ENCODE measurements at regions not wholly inside any gene's neighbourhood (a gene's known extent, or its start where the extent isn't known, plus 50 kb on each side); places are given as distances from the start of the nearest gene placed in this dataset.
A peak's percentile ranks its signal among the peaks of the same experiment; 100 is the strongest.

DNA sequence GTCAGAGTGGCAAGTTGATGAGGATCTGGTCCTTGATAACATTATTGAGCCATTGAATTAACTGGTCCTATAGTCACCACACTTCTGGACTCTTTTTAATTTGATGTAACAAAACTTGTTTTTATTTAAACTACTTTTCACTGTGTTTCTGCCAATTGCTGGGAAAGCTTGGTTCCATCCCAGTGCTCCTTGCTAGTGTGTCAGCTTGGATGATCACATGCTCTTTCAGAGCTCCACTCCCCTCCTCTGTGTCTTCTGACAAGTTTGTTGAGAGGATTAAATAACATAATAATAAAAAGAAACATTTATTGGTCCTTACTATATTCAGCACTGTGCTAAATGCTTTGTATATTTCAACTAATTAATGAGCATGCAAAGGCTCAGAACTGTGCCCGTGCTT lies 448.5 kb upstream of the B3GALT2 start:
- in situ Hi-C loops (cut with HindIII; ENCODE audit: low pct_unique_long_range_greater_than_20kb, low sequenced_read_pairs), result no loop called here
- DNase-seq (ENCODE audit: low read depth, low spot score), result no peak

DNA sequence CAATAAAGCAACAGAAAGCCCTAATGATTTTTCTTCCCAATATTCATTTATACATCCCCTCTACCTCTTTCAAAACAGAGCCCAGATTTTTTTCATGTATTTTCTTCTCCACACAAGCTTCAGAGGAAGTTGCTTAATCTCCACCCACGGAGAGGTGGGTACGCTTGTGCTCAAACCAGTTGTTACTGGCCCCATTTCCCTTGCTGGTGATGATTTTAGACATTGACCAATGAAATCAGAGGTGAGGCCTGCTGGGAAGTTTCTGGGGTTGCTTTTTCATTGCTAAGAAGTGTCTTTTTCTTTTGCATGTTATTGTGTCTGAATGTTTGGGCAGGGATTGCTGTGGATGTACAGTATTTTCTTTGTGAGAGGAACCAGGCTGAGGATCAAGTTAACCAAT lies 448.1 kb upstream of the B3GALT2 start:
- no peak for DNase-seq (ENCODE audit: low read depth, low spot score)

DNA sequence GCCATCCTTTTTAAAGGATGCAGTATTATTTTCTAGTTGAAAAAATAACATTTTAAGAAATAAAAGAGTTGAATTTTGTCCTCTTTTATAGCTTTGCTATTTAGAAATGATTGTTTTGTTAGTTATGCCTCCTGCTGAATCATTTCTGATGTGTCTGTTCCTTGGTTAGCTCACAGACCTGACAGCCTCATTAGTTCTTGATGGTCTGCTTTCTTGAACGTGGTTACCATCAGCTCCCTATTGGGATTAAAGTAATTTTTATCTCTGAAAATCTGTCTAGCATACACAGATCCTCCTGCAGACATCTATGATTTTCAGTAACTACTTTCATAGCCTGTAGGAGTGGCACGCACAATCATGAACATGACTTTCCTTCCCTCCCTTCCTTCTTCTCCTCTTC lies 447.6 kb upstream of the B3GALT2 start:
- in situ Hi-C loops (cut with HindIII; ENCODE audit: low pct_unique_long_range_greater_than_20kb, low sequenced_read_pairs), result no loop called here
- DNase-seq (ENCODE audit: low read depth, low spot score), result no peak

More for the DNA sequence above, 448.1 kb upstream of the B3GALT2 start:
- in situ Hi-C loops (cut with HindIII; ENCODE audit: low pct_unique_long_range_greater_than_20kb, low sequenced_read_pairs), result no loop called here

DNA sequence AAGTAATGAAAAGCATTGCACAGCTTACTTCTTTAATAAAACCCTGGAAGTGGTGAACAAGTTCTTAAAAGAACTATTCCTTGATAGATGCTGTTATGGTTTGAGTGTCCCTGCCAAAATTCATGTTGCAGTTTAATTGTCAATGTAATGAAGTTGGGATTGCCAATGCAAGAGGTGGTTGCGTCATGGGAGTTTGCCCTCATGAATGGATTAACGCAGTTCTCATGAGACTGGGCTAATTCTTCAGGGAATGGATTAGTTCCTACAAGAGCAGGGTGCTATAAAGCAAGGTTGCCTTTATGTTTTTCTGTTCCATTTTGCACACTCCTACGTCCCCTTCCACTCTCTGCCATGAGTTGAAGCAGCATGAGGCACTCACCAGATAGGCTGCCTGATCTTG lies 446.7 kb upstream of the B3GALT2 start:
- in situ Hi-C loops (cut with HindIII; ENCODE audit: low pct_unique_long_range_greater_than_20kb, low sequenced_read_pairs), result no loop called here
- DNase-seq (ENCODE audit: low read depth, low spot score), result no peak

DNA sequence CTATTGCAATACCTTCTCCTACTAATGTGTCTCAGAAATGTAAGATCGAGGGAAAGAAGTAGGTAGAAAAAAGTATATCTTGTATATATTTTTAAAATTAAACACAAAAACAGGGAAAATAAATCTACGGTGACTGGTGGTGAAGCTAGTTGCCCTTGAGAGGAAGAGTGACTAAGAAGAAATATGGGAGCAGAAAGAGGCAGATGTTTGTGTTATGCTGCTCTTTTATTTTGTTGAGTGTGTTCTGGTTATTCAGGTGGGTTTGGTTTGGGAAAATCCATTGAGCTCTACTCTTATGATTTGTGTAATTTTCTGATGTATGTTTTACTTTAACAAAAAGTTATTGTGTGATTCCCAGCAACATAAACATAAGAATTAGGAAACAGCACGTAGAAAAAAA lies 444.9 kb upstream of the B3GALT2 start:
- in situ Hi-C loops (cut with HindIII; ENCODE audit: low pct_unique_long_range_greater_than_20kb, low sequenced_read_pairs), result no loop called here
- DNase-seq (ENCODE audit: low read depth, low spot score), result no peak

DNA sequence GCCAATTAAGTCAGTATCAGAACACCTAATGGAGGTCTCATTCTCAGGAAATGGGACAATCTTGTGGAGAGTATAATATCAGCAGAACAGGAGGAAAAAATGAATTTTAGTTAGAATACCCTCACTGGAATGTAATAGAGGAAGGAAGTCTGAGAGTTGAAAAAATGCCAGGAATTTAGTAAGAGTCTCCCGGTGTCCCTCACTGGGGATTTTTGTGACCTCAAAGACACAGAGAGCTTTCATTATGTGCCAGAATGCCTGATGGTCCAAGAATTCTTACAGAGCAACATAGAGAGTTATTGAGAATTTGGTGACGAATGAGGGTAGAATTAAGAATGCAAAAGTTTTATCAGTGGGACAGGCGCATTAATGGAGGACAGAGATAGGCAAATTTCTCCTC lies 443.5 kb upstream of the B3GALT2 start:
- in situ Hi-C loops (cut with HindIII; ENCODE audit: low pct_unique_long_range_greater_than_20kb, low sequenced_read_pairs), result no loop called here
- DNase-seq (ENCODE audit: low read depth, low spot score), result peak; percentile 78

DNA sequence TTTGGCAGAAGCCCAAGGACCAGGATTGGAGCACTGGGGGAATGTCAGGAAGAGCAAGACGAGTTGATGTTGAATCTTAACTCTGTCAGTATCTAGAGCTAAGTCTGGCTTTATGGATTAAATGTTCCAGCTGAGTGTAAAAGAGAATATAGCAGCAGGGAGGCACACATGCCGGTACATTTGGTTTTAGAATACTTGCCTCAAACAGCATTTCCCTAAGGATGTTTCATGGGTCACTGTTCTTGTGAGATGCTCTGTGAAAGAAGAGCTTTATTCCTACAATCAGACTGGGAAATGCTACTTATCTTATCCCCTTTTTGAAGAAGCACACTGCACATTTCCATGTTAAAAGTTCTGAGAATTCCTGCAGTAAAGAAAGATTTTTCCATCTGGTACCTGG lies 440.3 kb upstream of the B3GALT2 start:
- no peak for DNase-seq (ENCODE audit: low read depth, low spot score)
- in situ Hi-C loops (cut with HindIII; ENCODE audit: low pct_unique_long_range_greater_than_20kb, low sequenced_read_pairs), result no loop called here

DNA sequence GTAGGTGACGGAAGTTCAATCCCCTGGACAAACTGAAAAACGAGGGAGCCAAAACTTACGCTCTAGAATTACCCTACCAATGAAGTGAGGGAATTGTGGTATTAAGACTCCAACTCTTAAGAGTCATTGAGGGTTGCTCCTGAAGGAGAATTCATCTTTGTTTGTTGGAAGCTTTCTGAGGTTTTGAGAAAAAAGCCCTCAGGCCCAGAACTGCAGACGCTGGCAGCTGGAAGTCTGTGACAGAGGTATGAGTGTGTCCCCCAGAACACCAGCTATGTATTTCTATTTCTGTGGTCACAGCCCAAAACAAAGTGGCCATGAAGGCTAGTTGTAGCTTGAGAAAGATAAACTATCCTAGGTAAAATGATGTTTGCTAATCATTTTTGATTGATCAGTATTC lies 438.8 kb upstream of the B3GALT2 start:
- in situ Hi-C loops (cut with HindIII; ENCODE audit: low pct_unique_long_range_greater_than_20kb, low sequenced_read_pairs), result no loop called here
- peak; percentile 60 for DNase-seq (ENCODE audit: low read depth, low spot score)

DNA sequence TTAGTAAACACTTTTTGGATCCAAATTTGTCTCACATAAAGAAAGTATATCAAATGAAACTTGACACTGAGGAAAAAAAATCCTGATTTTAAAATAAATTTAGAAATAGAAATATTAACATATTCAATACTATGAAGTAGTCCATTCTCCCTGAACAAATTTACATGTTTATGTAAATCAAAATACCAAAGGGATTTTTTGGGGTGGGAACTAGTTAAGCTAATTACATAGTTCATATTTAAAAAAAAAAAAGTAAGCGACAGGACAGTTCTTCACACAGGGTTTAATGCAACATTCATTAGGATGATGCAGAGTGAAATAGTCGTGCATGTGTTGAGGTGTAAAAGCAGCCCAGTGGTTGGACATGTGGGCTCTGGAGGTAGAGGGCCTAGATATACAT lies 433.5 kb upstream of the B3GALT2 start:
- in situ Hi-C loops (cut with HindIII; ENCODE audit: low pct_unique_long_range_greater_than_20kb, low sequenced_read_pairs), result no loop called here

DNA sequence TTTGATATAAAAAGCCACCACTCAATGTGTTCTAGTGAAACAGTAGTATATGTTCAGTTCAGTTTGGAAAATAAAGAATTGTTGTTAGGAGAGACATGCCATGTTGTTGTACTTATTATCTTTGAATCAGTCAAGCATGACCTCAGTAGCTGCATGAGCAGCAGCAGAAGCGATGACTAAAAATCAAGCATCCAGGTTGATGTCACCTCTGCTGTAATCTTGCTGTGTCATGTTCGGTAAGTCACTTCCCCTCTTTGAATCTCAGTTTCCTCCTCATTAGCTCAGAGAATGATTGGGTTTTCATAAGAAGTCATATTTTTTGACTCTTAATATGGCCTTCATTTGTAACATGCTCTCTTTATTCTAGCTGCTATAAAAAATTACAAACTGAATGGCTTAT lies 428.4 kb upstream of the B3GALT2 start:
- no peak for DNase-seq (ENCODE audit: low read depth, low spot score)
- in situ Hi-C loops (cut with HindIII; ENCODE audit: low pct_unique_long_range_greater_than_20kb, low sequenced_read_pairs), result no loop called here

More for the DNA sequence above, 433.5 kb upstream of the B3GALT2 start:
- DNase-seq (ENCODE audit: low read depth, low spot score), result no peak

DNA sequence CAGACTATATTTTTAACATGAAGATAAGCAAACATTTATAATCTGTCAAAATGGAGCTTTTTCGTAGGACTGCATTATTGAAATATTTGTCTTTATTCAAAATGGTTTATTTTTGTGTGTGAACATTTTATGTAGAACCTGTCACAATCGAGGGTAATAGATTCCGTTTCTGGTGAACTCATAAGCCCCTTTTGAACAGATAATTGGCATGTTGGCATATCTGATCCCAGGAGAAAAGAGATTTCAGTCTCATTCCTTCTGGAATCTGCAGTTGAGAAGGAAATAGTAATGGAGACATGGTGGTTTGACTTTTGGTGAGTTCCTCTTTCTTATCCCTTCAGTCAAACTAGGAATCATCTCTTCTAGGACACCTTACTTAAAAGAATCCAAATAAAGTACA lies 427.9 kb upstream of the B3GALT2 start:
- DNase-seq (ENCODE audit: low read depth, low spot score), result no peak
- in situ Hi-C loops (cut with HindIII; ENCODE audit: low pct_unique_long_range_greater_than_20kb, low sequenced_read_pairs), result no loop called here

DNA sequence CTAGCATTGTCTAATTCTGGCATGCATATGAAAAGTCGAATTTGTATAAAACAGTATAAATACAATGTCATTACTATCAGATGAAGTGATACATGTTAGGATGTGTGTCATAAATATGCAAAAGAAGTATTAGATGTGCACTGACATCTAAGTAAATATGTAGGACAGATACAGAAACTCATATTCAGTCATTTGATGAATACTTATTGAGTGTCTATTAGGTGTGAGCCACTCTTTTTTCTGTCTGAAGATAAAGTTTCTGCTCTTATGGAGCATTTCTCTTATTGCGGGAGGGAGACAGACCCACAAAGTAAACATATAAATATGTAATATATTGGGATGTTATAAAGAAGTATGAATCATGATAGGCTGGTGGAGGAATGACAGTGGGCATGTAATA lies 426.6 kb upstream of the B3GALT2 start:
- in situ Hi-C loops (cut with HindIII; ENCODE audit: low pct_unique_long_range_greater_than_20kb, low sequenced_read_pairs), result no loop called here

DNA sequence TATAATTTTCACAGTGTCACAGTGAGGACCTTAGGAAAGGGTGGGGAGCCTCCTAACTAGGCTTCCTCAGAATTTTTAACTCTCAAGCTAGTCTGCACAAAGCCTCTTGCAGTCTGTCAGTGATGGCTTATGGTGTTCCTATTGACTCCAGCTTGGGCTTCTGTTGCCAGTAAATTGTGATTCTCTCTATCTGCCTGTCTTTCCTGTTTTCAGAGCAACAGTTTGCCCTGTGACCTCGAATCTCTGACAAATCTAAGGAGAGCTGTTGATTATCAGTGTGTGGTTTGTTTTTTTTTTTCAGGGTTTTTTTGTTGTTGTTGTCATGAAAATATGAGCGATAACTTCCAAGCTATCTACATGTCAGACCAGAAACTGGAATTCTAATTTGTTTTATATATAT lies 423.2 kb upstream of the B3GALT2 start:
- in situ Hi-C loops (cut with HindIII; ENCODE audit: low pct_unique_long_range_greater_than_20kb, low sequenced_read_pairs), result no loop called here
- no peak for DNase-seq (ENCODE audit: low read depth, low spot score)

More for the DNA sequence above, 426.6 kb upstream of the B3GALT2 start:
- DNase-seq (ENCODE audit: low read depth, low spot score), result no peak

DNA sequence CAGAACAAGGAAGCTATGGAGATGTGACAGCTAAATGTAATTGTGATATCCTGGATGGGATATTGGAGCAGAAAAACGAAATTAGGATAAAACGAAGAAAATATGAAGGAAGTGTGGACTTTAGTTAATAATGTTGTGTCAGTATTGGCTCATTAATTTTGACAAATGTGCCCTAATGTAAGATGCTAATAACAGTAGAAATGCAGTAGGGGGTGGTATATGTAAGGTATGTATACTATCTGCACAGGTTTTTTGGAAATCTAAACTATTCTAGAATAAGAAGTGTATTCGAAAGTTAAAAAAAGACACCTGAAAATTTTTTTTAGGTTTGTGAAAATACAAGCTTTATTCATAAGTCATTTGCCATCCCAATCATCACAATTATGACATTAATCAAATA lies 421.4 kb upstream of the B3GALT2 start:
- in situ Hi-C loops (cut with HindIII; ENCODE audit: low pct_unique_long_range_greater_than_20kb, low sequenced_read_pairs), result no loop called here
- DNase-seq (ENCODE audit: low read depth, low spot score), result no peak

DNA sequence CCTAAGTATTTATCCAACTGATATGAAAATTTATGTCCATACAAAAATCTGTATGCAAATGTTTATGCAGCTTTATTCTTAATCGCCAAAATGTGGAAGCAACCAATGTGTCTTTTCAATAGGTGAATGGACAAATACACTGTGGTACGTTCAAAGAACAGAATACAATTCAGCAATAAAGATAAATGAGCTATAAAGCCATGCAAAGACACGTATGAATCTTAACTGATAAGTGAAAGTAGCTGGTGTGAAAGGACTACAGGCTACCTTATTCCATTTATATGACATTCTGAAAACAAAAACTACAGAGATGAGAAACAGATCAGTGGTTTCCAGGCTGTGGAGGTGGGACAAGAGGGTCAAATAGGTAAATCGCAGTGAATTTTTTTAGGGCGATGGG lies 419.6 kb upstream of the B3GALT2 start:
- no peak for DNase-seq (ENCODE audit: low read depth, low spot score)
- in situ Hi-C loops (cut with HindIII; ENCODE audit: low pct_unique_long_range_greater_than_20kb, low sequenced_read_pairs), result no loop called here

DNA sequence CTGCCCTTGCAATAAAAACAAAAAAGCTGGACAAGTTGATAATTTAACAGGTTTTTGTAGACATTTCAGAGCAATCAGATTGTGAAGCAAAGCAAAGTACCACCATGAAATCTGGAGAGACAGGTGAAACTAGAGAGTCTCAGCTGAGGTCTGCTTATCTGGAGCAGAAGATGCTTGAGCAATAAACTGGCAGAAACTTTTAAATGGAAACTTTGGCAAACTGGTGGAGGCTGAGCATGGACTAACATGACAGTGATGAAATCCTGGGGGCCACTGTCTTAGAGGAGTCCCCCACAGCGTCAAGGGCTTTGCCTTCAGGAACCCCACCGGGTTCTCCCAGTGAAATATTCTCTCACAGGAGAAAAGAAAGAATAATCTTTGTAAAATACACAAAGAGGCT lies 416.3 kb upstream of the B3GALT2 start:
- in situ Hi-C loops (cut with HindIII; ENCODE audit: low pct_unique_long_range_greater_than_20kb, low sequenced_read_pairs), result no loop called here

DNA sequence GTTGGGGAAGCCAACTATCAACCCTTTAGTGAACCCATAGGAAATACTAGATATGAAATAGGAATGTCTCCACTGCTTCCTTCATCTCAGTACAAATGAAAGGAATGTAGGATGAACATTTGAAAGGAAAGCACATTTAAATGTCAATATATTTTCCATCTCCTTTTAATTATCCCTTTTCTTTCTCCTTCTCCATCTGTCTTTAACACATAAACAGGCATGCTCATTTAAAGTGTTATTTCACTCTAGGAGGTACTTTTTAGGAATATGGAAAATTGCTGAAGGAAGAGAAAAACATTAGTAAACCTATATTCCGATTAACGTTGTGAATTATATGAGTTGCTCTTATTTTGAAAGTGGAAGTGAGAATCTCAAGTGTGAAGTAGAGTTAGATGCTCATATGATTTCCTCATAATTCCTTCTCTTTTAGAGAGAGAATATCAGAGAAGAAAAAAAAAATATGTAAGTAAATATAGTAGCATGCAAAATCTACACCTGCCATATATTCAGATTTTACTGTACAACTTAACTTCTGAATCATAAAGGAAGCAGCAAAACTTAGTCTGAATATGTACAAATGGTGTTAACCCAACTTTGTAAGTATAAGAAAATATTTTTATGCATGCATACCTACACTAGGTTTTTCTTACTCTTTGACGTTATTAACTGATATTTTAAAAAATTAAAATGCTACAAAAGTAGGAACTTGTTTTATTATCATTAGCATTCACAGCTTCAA lies 406.9 kb upstream of the B3GALT2 start:
- in situ Hi-C loops (cut with HindIII; ENCODE audit: low pct_unique_long_range_greater_than_20kb, low sequenced_read_pairs), result no loop called here

More for the DNA sequence above, 416.3 kb upstream of the B3GALT2 start:
- no peak for DNase-seq (ENCODE audit: low read depth, low spot score)

DNA sequence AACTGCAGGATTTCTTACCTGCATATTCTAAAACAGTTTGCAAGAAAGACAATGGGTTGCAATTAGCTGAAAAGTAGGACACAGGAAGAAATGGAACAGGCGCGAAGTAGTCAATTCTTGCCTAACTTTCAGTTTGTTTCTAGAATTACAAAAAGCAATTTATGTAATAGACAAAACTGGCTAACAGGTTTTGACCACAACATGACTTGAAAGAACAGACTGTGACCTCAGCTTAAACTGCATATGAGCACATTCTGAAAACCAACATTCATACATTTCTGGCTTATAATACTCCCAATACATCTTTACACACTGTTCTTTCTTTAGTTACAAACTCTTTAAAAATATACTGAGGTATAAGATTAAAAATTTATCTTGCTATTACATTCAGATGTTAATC lies 405.9 kb upstream of the B3GALT2 start:
- in situ Hi-C loops (cut with HindIII; ENCODE audit: low pct_unique_long_range_greater_than_20kb, low sequenced_read_pairs), result no loop called here
- DNase-seq (ENCODE audit: low read depth, low spot score), result no peak

More for the DNA sequence above, 406.9 kb upstream of the B3GALT2 start:
- DNase-seq (ENCODE audit: low read depth, low spot score), result no peak

DNA sequence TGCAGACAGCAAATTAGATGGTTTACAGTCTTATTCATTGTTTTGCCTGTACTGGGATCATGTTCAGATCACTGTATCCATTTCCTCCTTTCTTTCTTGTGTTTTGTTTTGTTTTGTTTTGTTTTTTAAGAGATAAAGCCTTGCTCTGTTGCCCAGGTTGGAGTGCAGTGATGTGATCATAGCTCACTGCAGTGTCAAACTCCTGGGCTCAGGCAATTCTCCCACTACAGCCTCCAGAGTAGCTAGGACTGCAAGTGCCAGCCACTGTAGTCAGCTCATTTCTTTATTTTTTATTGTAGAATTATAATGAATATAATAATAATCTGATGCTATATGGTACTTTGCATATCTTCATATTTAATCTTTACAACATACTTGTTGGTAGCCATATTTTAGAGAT lies 403.7 kb upstream of the B3GALT2 start:
- in situ Hi-C loops (cut with HindIII; ENCODE audit: low pct_unique_long_range_greater_than_20kb, low sequenced_read_pairs), result no loop called here
- DNase-seq (ENCODE audit: low read depth, low spot score), result no peak

DNA sequence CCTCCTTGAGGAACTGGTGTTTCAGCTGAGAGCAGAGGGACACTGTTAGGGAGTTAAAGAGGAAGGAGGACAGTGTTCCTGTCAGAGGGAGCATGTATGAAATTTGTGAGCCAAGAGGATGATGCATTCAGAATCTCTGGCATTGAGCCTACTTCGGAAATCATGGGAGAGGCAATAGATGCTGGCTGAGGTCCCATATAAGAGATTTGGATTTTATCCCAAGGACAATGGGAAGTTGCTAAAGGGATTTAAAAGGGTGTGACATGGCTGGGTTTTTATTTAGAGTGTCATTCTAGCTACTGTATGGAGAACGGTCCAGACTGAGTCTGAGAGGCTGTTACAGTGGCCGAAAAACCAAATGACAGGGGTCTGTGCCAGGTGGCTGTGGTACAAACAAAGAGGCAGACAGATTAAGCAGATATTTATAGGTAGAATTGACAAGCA lies 403.2 kb upstream of the B3GALT2 start:
- in situ Hi-C loops (cut with HindIII; ENCODE audit: low pct_unique_long_range_greater_than_20kb, low sequenced_read_pairs), result no loop called here
- no peak for DNase-seq (ENCODE audit: low read depth, low spot score)

Data from SK-MEL-5 (cell line).